NCI-H345 treated with DMSO at 0.1 percent for 48 hours (cell line): ENCODE measurements at regions not wholly inside any gene's neighbourhood (a gene's known extent, or its start where the extent isn't known, plus 50 kb on each side); places are given as distances from the start of the nearest gene placed in this dataset.

Source experiments
- DNase-seq: peaks from one replicate; lab custom pipeline; 2025; ENCODE audit not compliant: unreplicated experiment; lab: John Stamatoyannopoulos, UW

DNA sequence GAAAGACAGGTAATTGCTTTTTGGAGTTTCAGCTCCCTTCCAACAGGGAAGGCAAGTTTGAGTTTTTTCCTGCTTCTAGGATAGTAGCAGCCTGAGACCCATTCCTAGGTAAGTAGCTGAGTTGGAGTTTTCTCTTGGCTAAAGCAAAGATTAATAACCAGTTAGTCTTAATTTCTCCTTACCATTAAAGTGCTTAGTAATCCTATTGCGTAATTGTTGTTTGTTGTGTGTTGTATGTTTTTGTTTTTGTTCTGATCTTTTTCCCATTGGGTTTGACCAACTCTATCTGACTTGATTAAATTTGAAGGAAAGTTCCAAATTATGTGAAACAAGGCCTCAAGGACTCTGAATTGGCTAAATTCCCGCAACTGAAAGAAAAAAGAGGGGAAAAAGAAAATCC, 83.5 kb downstream of the TBX22 start:
- no peak for DNase-seq

DNA sequence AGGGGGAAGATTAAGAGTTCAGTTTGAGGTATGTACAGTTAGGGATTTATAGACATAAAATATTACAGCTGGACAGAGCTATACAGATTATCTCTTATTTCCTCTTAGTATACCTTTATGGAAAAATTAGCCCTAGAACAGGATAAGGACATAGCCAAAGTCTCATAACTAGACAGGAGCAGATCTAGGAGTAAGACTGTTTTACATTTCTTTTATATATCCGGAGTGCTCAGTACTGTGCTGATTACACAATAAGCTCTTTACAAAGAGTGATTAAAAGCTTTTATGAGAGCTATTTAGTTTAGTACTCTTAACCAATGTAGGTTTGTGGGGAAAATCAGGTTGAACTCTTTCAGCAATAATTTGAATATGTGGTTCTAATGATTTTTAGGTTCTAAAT, 105.8 kb downstream of the TBX22 start:
- DNase-seq, result no peak

DNA sequence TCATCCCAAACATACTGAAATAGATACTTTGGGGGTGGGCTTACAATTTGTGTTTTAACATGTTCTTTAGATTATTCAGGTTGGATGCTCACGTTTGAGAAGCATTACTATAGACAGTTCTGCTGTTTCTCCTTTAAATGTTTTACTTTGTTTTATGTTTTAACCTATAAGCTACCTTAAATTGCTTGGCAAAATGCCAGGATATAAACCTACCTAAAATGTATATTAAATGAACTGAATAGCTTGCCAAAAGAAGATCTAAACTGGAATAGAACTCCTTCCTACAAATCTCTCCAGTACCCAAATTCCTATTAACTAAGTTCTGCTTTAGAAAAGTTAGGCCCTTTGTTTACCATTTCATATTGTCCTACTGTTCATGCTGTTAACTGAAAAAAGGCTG, 124.4 kb downstream of the TBX22 start:
- DNase-seq, result no peak

DNA sequence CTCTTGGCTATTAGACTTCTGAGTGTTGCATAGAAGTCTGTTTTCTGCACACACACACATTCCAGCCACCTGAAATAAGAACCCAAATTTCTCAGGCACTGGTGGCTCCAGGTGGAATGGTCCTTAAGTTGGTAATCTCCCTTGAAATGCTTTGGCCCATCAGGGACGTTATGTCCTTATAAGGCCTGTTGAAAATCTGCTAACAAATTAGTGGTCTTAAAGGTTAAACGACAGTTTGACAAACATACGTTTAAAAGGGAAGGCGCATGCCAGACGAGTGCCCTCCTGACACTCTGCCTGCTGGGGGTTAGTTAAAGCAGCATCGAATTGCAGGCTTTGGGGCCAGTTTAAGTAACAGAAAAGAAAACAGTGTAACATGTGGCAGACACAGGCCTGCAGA, 125.0 kb downstream of the TBX22 start:
- DNase-seq, result no peak

DNA sequence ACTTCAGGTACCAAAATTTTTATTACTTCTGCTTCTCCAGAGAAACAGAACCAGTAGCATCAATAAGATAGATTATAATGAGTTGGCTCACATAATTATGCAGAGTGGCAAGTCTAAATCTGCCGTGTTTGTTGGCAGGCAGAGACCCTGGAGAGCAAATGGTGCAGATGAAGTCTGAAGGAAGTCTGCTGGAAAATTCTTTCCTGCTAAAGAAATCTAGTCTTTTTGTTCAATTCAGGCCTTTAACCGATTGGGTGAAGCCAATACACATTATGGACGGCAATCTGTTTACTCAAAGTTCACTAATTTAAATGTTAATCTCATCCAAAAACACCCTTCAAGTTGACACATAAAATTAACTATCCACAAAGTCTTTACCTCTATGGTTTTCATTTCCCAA, 156.0 kb downstream of the TBX22 start:
- DNase-seq, result no peak

DNA sequence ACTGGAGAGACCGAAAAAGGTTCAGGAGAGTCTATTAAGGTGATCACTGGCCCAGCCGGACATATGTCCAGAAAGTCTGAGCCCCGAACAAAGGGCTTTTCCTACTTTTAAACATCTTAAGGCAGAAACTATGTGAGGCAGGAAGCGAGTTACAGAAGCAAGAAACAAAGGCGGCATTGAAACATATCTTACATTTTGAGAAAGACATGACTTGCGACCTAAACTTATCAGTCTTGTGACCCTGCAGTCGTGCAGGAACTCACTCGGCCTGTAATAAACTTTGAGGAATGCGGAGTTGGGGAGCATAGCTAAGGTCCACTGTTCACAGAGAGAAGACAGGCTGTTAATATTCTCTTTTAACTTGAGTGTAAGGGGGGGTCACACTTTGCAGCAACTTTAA, 158.7 kb downstream of the TBX22 start:
- DNase-seq, result no peak

DNA sequence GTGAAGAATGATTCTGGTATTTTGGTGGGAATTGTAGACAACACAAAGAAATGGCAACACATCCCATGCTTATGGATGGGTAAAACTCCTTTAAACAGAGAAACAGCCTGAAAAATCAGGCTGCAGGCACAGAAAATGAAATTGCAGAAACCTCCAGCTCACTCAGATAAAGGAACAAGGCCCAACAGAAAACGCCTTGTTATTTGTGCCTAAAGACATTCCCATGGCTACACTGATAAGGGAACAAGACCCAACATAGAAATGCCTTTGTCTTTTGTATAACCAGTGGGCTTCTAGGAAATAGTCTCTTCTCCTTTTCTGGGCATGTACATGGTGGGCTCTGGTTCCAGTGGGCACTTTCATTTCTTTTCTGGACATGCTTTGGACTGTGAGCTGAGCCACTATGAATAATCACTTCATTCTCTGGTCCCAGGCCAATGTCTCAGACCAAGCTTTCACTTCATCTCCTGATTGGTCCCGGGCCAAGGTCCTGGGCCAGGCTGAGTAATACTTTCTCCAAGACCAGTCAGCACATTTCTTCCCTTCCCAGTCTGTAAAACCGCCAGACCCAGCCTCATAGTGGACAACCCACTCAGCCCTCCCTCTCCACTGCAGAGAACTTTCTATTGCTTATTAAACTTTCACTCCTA, 160.5 kb downstream of the TBX22 start:
- DNase-seq, result no peak

DNA sequence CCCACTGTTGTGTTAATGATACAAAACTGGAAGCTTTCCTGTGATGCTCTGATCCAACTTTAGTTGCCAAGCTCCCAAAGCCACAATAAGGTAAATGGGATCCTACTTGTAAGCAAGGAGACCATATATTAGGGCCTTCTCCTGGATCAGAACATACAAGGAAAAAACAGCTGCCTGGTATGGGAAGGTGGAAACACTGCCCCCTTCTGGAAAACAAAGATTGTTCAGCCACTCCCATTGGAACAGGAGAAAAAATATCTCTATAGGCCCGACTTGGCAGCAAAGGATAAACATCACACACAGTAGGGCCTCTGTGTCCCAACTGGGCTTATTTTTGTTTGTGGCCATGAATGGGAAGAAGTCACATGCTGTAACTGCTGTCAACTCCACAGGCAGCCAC, 166.5 kb downstream of the TBX22 start:
- DNase-seq, result no peak

DNA sequence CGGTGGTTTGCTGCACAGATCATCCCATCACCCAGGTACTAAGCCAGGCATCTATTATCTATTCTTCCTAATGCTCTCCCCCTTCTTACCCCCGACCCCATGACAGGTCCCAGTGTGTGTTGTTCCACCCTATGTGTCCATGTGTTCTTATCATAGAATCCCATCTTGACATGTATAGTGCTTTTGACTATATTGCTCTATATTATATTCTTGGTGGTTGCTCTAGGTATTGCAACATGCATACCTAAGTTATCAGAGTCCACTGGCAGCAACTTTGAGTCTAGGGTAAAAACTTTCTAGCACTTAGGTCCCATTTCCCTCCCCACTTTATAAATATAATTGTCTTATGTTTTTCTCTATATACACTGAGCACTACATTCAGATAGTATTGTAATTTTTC, 170.3 kb downstream of the TBX22 start:
- no peak for DNase-seq

DNA sequence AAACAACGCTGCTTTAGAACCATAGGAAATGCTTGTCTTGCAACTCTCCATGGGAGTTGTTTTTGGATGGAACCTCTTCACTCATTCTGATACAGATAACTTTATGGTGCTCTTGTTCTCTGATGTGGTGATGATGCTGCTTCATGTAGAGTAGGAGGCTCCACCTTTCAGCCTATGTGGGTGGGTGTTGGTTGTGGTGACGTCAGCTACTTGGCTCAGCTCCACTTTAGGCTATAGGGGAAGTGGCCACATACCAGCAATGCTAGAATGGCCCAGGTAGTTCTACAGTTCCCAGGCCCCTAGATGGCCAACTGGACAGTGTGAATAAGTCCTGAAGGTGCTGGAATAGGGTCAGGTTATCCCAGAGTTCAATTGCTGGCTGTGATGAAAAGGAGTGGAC, 192.1 kb downstream of the TBX22 start:
- DNase-seq, result no peak

DNA sequence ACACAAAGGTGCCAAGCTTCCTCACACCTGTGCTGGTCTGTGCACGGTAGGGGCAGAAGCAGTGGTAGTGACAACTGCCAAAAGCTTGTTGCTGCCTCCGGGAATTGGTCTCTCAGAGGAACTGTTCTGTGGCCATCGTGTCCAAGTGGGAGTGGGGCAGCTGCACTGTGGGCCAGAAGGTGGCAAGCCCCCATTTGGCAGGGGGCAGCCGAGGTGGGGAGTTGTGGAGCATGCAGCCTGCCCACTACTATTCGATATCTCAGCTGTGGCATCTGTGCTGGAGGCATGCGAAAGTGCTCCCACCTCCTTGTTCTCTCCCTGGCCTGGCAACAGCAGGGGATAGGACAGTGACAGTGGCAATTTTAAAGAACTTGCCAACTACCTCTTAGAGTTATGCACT, 192.8 kb downstream of the TBX22 start:
- DNase-seq, result no peak

DNA sequence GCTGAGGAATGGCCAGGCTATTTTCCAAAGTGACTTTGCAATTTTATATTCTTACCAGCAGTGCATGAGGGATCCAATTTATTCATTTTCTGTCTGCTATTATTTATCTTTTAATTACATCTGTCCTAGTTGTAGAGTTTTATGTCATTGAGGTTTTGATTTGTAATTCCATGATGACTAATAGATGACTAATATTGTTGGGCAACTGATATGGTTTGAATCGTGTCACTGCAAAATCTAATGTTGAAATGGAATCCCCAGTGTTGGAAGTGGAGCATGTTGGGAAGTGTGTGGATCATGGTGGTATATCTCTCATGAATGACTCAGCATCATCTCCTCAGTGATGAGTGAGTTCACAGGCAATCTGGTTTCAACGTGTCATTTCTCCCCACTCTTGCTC, 201.5 kb downstream of the TBX22 start:
- DNase-seq, result no peak

DNA sequence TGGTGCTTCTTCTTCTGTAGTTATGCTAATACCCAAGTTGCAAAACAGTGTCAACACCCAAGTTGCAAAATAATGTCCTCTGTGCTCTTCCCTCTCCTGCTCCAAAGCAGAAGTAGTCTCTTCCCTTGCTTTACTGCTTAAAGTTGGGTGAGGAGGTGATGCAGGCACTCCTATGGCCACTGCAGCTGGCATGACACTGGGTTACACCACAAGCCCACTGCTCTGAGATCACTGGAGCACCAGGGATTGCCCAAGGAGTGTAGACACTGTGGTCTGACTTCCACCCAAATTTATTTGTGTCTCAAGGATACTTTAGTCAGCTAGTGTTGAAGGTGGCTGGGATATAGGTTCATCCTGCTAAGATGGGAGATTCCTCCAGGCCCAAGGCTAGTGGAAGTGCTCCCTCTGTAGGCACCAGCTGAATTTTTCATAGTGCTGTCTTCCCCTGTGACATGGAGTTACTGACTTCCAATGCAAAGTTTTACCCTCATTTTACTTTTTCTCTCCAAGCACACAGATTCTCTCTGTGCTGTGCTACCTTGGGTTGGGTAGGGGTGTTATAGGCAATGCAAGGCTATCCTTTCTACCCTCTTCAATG, 196.2 kb upstream of the TENT5D start:
- no peak for DNase-seq

DNA sequence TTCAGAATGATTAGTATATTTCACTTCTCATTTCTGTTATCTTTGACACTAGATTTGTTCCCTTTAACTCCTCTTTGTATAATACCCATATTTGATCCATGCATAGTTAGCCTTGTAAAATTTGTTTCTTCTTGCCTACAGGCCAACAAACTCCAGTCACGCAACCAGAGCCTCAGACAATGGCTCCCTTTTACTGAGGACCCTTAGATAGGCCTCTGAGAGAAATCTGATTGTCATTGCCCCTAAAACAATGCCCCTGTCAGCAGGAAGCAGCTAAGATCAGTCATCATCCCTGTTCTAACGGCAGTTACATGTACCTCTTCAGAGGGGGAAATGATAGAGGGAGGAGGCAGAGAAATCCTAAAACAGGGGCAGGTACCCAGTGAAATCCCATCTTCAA, 190.6 kb upstream of the TENT5D start:
- no peak for DNase-seq

DNA sequence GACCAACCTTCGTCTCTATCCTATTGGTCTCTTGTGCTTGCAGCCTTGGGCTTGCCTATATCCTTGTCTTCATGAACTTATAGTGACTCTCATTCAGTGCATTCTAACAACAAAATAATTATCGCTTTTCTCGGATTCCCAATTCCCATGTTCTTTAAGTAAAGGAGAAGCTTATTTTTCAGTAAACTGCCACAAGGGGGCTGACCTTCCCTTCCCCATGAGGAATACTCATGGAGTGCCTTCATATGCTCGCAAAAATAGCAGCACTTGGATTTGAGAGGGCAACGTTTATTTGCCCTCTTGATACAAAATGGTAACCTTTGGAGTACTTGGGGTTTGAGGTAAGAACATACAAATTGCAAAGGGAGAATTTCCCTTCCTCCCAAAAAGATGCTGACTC, 183.2 kb upstream of the TENT5D start:
- DNase-seq, result no peak

DNA sequence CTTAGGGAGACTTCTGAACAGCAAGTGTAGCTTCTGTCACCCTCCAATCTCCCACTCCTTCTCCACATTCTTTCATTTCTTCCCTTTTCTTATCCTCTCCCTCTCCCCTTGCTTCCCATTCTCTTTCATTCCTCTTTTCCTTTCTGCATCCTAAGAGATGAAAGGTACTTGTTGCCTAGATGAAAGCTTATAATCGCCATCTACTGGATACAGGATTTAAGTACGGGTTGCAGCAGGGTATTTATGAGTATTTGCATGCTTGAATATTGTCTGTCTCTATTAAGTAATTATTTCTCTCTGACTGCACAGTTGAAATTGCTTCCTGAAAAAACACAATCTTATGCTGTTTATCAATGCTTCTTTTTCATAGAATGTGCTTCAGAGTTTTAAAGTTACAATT, 174.0 kb upstream of the TENT5D start:
- no peak for DNase-seq

DNA sequence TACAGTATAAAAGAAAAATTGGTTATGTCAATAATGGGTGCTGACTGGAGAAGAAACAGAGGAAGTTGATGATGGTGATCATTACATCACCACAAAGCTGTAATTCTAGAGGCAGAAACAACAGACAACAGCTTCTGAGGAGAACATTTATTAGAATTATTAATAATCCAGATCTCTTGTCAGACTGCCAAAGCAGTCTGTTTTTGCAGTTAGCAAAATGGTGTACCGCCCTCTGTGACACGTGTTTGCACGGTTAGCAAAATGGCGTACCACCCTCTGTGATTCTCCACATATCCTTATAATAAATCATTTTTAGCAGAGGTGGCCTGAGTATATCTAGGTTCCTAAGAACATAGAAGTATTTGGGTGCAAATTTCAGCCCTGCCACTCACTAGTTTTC, 154.0 kb upstream of the TENT5D start:
- DNase-seq, result no peak

DNA sequence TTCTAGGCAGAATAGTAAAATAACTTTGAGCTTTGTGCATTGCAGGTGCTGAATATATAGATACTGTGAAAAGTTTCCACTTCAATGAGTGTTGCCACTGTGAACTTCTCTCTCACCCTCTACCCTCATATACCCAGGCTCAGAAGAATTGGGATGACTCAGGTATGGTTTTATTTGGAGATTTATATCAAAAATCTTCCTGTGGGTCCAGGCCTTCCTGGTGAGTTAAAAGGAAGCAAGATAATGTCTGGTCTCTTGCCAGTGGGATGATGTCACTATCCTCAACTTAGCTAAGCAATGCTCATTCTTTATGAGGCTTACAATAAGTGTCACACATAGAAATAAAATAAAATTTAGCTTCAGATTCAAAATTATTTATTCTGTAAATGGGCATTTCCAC, 153.3 kb upstream of the TENT5D start:
- no peak for DNase-seq

DNA sequence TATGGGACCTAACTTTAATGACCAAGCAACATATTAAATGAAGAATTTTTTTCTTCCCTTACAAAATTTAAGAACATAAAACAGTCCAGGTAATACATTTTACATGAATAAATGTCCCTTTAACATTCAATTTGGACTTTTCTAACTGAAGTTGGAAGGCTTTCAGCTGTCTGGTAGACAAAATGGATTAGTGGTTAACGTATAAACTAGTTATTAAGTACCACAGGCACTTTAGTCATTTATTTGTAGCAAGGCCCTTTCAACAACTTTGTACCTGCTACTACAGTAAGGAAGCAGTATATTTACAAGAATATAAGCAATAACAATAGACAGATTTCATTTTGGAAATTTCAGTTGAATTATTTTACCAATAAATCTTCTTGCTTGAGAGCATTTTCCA, 152.5 kb upstream of the TENT5D start:
- no peak for DNase-seq

DNA sequence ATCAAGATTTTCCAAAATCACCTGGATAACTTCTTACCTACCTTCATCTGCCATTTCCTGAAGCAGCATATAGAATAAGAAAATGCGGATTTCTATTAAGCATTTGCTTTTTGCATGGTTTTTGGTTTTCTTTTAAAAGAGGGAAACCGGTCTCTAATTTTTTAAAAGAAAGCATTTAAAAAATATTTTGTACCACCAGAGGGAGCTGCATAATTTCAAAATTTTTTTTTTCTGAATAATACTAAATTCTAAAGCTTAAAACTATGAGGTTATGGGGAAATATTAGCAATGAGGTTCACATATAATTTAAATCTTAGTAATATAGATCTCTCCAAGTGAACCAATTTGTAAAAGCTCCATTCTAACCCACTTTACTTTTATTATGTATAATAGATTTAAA, 137.7 kb upstream of the TENT5D start:
- DNase-seq, result no peak

DNA sequence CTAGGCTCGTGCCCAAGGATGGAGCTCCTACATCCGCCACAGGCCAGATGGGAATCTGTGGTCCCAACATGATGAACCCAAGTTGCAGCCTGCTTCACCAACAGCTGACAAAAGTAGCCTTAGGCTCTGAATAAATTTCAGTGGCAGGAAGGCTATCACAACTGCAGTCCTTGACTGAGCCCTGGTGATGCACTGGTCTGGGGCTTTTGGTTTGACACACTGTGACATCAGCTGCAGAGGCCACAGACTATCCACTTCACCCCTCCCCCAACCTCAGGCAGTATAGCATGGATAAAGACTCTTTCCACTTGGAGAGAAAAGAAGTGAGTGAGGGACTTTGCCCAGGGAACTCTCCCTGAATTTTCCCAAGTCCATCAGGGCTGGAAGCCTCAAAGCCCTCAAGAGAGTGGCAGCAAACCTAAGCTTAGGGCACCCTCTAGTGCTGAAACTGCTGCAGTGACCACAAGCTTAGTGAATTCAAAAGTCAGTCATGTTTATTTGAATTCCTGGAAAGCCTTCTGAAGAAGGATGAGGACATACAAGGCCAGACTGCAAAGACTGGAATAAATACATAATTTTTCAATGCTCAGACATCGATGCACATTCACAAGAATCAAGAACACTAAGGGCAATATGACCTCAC, 135.0 kb upstream of the TENT5D start:
- DNase-seq, result no peak

DNA sequence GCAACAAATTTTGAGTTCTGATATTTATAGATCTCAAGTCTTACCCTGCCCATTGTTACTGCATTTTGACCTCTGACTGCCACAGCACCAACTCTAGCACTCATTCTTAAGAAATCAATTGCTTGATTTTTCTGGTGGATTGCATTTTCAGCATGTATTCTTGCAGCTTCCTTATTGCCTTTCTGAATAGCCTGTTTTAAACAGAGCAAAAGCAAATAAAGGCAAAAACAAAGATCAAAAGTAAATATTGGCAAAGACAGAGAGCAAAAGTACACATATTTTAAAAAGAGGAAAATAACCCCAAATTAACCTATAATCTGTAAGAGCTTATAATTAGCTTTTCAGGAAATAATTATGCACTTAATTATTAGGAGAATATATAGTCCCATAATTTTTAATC, 129.4 kb upstream of the TENT5D start:
- DNase-seq, result no peak

DNA sequence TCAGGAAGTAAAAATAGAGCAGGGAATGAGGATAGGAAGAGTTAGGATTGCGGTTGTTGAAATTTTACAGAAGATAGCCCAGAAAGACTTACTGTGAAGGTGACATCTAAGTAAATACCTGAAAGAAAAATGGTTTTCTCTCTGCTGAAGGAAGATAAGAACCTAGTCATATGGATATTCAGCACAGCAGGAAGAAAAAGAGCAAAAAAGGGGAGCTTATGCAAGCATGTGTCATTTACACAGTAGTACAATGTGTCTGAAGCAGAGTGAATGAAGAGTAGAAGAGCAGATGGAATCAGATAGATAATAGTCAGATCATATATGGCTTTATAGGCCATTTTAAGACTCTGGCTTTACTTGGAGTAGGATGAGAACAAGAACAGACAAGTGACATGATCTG, 126.9 kb upstream of the TENT5D start:
- DNase-seq, result no peak
